ENCODE measurements at regions not wholly inside any gene's neighbourhood (a gene's known extent, or its start where the extent isn't known, plus 50 kb on each side); places are given as distances from the start of the nearest gene placed in this dataset.

GRCh38 chr4:121221608-121222007 is 57.5 kb upstream of the TNIP3 start:
- DNase-seq: no peak

GRCh38 chr4:121221201-121221600 is 57.1 kb upstream of the TNIP3 start:
- no peak for DNase-seq

DNA sequence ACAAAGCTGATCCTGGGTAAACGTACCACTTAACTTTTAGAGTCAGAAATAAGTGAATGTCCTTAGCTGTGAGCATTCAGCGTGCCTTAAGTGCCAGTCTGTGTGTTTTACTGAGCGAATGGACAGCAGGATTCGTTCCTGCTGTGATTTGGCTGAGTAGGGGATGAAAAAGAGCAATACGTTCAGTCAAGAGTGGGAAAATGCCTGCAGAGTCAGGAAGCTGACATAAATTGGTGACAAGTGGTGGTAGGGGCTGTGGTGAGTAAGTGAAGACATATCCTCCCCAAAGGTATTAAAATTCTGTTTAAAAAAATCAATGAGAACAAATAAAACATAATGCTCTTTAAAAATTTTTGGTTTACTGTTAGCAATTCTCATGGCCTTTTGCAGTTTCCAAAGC is 56.6 kb upstream of the TNIP3 start:
- no peak for DNase-seq

DNA sequence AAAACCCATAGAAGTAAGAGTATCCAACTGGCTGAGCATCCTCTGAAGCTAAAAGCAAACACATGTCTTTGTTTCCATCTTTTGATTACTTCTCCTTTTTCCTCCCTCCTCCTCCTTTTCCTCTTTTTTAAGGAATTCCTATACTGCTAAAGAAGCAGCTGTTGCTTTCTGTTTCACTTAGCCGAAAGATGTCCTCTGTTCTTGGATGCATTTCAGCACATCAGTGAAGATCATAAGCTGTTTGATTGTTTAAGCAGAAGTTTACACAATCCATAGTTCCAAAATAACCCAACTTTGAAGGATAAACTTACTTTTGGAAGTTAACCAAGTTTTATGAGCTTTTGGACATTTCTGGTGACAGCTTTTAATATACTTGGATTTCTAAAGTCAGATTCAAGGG is 55.1 kb upstream of the TNIP3 start:
- DNase-seq: no peak

DNA sequence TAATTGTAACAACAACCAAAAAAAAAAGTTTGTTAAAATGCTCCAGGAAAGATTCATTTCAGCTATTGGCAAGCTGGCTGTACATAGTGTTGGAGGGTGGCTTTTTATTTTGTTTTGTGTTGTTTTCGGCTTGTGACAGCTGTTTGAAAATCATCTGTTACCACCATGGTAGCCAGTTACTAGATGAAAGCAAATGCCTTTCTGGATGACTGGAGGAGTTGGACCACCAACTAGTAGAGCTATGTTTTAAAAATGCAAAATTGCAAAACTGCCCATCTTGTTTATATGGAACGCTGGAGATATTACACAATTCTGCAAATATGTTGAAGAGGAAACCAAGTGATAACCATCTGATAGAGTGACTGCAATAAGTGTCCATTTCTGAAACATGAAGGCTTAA is 53.2 kb upstream of the TNIP3 start:
- no peak for DNase-seq

- no peak for DNase-seq
Observed at GRCh38 chr4:121216461-121216860, 52.3 kb upstream of the TNIP3 start.

GRCh38 chr4:121213940-121214339 is 49.8 kb upstream of the TNIP3 start:
- DNase-seq: no peak
